Fibroblast of pulmonary artery (primary cell): ENCODE measurements at regions not wholly inside any gene's neighbourhood (a gene's known extent, or its start where the extent isn't known, plus 50 kb on each side); places are given as distances from the start of the nearest gene placed in this dataset.

ENCODE experiments used
- DNase-seq: peaks from one replicate; pipeline ENCODE4 v3.0.0-alpha.2; 2010; ENCODE audit warnings: low read depth
- H3K4me3 ChIP-seq: replicated peaks from 2 replicates; pipeline ENCODE4 v1.5.1; 2011; ENCODE audit warnings: low read depth, mild to moderate bottlenecking, control low read depth, low read length, moderate library complexity
- TF ChIP-seq, protein P1 (sequence below): IDR thresholded peaks from 2 replicates; pipeline ENCODE4 v1.5.1; 2011; ENCODE audit warnings: mild to moderate bottlenecking, control low read depth, low read length, inconsistent platforms; ENCODE audit errors: missing control alignments

DNA sequence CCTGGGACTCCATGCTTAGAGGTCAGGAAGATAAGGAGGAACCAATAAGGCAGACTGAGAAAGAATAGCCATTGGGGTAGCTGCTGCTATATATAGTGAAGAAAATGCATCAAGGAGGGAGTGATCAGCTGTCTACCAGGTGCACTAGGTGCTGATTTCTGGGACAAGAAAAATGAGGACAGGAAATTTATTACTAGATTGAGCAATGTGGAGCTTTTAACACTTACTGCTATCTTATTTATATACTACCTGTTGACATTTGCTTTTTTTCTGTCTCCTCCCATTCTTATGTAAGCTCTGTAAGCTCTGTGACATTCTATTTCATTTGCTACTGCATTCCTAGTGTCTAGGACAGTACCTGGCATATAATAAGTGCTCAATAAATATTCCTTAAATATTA is 53.7 kb upstream of the DHX40 start:
- no peak for DNase-seq
- TF ChIP-seq, protein P1, sequence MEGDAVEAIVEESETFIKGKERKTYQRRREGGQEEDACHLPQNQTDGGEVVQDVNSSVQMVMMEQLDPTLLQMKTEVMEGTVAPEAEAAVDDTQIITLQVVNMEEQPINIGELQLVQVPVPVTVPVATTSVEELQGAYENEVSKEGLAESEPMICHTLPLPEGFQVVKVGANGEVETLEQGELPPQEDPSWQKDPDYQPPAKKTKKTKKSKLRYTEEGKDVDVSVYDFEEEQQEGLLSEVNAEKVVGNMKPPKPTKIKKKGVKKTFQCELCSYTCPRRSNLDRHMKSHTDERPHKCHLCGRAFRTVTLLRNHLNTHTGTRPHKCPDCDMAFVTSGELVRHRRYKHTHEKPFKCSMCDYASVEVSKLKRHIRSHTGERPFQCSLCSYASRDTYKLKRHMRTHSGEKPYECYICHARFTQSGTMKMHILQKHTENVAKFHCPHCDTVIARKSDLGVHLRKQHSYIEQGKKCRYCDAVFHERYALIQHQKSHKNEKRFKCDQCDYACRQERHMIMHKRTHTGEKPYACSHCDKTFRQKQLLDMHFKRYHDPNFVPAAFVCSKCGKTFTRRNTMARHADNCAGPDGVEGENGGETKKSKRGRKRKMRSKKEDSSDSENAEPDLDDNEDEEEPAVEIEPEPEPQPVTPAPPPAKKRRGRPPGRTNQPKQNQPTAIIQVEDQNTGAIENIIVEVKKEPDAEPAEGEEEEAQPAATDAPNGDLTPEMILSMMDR: no peak
- no peak overlapping the region for H3K4me3 ChIP-seq

DNA sequence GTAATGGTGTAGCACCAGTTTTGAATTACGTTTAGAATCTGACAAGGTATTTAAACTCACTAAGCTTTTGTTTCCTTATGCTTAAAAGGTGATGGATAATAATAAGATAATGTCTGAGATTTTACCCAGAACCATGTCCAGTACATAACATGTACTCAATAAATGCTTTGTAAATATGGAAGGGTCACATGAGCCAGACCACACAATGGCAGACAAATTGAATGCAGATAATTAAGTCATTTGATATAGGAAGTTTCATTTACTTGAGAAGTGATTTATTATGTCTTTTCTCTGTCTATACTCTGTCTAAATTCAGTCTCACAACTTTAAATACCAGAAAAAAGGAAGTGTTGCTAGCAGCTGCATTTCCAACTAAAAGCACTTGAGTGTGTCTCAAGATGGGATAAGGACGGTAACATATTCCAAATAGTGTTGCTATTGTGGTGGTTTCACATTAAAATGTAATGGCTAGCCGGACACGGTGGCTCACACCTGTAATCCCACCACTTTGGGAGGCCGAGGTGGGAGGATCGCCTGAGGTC is 52.5 kb upstream of the DHX40 start:
- TF ChIP-seq, protein P1: no peak
- DNase-seq: no peak
- no peak overlapping the region for H3K4me3 ChIP-seq

DNA sequence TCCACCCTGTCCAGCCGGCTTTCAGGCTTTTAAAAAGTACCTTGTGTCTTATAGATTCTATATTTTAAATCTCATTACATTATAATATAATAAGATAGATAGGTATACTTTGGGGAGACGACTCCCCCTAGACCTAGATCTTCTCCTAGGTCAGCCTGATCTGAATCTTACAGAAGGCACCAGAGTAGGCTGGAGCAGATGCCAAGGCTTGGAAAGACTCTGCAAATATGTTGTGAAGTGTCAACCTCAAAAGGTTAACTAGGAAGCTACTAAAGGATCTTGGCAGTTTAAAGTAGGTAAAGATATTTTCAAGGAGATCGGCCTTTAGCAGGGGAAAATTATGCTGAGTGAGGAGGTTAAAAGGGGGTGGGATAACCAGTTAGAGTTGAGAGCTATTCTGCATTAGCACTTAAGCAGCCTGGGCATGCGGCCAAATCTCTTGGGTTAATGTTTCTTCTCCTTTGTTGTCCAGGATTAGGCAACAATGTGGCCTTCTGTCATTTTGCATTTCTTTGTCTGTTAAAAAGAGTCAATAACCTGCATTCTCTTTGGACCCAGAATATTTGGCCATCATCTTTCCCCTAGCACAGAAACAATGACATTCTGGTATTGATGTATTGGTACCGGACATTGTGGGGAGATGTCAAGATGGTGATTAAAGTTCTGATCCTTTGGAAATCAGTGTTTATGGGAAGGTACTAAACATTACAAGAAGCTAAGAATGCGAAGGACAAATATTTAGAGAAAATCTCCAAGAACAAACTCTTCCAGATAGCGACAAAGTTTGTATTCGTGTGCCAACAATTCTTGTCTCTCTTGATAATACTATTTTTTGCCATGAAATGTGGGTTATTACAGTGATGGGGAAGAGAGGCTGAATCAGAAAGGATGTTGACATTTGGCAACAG is 51.2 kb upstream of the DHX40 start:
- DNase-seq: peak; percentile 92
- no peak overlapping the region for H3K4me3 ChIP-seq
- TF ChIP-seq, protein P1: no peak
